Central memory CD8-positive, alpha-beta T cell (primary cell): ENCODE measurements at regions not wholly inside any gene's neighbourhood (a gene's known extent, or its start where the extent isn't known, plus 50 kb on each side); places are given as distances from the start of the nearest gene placed in this dataset.
A peak's percentile ranks its signal among the peaks of the same experiment; 100 is the strongest.

Experiments
- ATAC-seq: fragments of 150-1000 bp; cut with Tn5 transposase; replicated peaks from 2 replicates; pipeline ENCODE4 v1.10.0; 2022; ENCODE audit warnings: mild to moderate bottlenecking, moderate FRiP score, moderate number of reproducible peaks; ENCODE audit not compliant: poor library complexity, severe bottlenecking; ENCODE audit errors: extremely low read depth
- DNase-seq, 2 donors: peaks; one replicate each; pipeline ENCODE4 v3.0.0; 2021; ENCODE audit warnings: low spot score in 2 of 2
- H3K27ac Mint-ChIP-seq: one replicate; pipeline ENCODE4 v1.8.0; 2022; ENCODE audit warnings: low read depth, mild to moderate bottlenecking, moderate library complexity, mixed read lengths
- H3K27me3 Mint-ChIP-seq: one replicate; pipeline ENCODE4 v1.8.0; 2022; ENCODE audit warnings: mixed read lengths
- H3K36me3 Mint-ChIP-seq: one replicate; pipeline ENCODE4 v1.8.0; 2022; ENCODE audit warnings: mild to moderate bottlenecking, moderate library complexity, mixed read lengths; ENCODE audit not compliant: insufficient read depth
- H3K4me1 Mint-ChIP-seq: one replicate; pipeline ENCODE4 v1.8.0; 2022; ENCODE audit warnings: mixed read lengths
- H3K4me3 Mint-ChIP-seq: one replicate; pipeline ENCODE4 v1.8.0; 2022; ENCODE audit warnings: mild to moderate bottlenecking, moderate library complexity, mixed read lengths
- H3K9me3 Mint-ChIP-seq: one replicate; pipeline ENCODE4 v1.8.0; 2022; ENCODE audit warnings: mixed read lengths

DNA sequence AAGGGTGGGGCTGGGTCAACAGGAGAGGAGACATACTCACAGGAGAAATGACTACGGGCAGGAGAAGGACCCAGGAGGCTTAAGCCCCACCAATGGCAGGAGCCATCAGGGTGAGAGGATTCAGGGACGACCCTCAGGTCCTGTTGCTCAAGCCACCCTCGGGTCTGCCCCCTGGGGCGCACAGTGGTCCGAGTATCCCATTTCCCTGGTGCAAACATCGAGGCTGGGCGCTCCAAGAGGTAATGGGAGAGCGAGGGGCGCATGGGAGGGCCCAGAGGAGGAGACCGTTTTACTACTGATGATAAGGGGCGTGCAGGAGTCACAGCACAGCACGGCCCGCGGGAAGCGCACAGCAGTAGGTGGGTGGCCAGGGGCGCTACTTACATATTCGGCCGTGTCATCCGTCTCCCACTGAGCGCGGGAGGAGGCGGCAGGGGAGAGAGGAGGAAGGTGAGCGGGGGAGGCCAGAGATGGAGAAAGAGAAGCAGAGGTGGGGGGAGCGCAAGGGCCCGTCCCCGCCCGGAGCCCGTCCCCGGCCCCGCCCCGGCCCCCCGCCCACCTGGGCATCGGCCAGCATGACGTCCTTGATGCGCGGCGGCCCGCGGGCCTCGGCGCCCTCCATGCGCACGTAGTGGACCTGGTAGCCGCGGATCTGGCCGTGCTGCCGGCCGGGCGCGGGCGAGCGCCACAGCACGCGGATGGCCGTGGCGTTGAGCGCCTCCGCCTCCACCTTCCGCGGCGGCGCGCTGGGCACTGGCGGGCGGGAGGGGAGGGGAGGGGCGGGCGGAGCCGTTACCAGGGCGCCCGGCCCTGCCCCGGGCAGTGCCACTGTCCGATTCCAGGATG, 111.5 kb downstream of the PTPRS start:
- H3K4me1 Mint-ChIP-seq, result peaks cover 14% of the 10 kb centered on the region
- DNase-seq (no peak), ATAC-seq (no peak)
- H3K36me3 Mint-ChIP-seq, result no peaks in the 10 kb centered on the region
- peaks cover 47% of the 10 kb centered on the region for H3K27me3 Mint-ChIP-seq
- H3K4me3 Mint-ChIP-seq, result peak overlapping the region; percentile 53
- no peaks in the 10 kb centered on the region for H3K9me3 Mint-ChIP-seq
- no peak overlapping the region for H3K27ac Mint-ChIP-seq

DNA sequence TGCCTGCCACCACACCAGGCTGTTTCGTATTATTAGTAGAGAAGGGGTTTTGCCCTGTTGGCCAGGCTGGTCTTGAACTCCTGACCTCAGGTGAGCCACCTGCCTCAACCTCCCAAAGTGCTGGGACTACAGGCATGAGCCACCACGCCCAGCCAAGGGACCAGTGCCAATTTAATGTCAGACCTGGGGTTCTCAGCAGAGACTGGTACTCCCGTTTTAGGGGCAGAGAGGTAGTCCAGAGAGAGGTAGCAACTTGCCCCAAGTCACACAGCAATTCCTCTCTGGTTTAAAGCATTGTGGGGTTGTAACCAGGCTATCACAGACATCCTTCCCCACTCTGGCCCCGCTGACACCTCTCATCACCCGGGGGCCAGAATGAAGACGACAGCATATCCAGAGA, 112.1 kb downstream of the PTPRS start:
- Mint-ChIP-seq H3K4me1 (peaks cover 14% of the 10 kb centered on the region), H3K4me3 (peak overlapping the region; percentile 53), H3K27me3 (peaks cover 49% of the 10 kb centered on the region), H3K27ac (no peak overlapping the region), H3K36me3 (no peaks in the 10 kb centered on the region), H3K9me3 (no peaks in the 10 kb centered on the region)
- no peak for ATAC-seq
- no peak for DNase-seq

DNA sequence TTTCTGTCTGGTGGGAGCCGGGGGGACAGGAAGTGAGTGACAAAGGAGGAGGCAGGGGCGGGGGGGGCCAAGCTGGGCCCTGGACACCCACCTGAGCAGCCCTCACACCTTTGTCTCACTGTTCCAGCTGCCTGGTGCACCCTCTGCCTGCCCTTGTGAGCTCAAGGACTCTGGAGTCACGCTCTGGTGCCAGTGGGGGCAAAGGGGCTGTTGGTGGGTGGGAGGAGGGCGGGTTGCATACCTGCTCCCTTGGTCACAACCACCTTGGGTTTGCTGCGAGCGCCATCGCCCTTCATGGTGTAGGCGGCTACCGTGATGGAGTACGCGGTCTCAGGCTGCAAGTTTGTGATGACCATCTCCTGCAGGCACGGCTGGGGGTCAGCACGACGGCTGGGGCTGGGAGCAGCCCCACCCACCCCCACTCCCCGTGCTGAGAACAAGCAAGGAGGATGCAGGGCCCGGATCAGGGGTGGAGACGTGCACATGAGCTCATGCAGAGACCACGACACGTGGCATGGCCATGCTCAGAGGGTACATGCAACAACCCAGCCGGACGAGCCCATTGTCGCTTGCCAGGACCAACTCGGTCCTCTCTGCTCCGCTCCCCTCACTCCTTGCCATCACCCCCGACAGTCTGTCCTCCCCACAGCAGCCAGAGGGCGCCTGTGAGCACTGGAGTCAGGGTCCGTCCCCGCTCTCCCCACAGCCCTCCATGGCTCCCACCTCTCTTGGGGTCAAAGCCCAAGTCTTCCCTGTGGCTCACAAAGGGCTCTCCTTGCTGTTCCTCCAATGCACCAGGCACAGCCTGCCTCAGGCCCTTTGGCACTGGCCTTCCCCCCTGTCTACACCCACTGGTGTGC, 114.9 kb downstream of the PTPRS start:
- peaks cover 14% of the 10 kb centered on the region for H3K4me1 Mint-ChIP-seq
- no peaks in the 10 kb centered on the region for H3K9me3 Mint-ChIP-seq
- DNase-seq, result no peak
- H3K4me3 Mint-ChIP-seq, result no peak overlapping the region
- no peaks in the 10 kb centered on the region for H3K36me3 Mint-ChIP-seq
- no peak overlapping the region for H3K27ac Mint-ChIP-seq
- no peak for ATAC-seq
- peaks cover 53% of the 10 kb centered on the region for H3K27me3 Mint-ChIP-seq

DNA sequence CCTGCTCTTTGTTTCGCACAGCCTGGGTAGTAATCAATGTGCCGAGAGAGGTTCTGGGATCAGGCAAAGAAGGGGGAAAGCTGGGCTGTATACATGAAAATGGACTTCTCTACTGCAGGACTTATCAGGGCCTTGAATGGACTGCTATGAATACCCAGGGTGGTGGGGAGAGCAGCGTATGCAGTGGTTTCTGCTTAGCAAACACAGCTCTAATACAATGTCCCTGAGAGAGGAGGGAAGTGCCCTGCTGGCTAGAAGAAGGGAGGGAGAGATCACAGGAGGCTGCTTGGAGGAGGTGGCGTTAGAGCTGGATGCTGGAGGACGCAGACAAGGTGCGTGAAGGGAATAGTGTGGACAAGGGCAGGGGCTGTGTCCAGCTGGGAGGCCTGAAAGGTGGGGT, 116.1 kb downstream of the PTPRS start:
- no peak overlapping the region for H3K27ac Mint-ChIP-seq
- ATAC-seq, result no peak
- no peaks in the 10 kb centered on the region for H3K9me3 Mint-ChIP-seq

DNA sequence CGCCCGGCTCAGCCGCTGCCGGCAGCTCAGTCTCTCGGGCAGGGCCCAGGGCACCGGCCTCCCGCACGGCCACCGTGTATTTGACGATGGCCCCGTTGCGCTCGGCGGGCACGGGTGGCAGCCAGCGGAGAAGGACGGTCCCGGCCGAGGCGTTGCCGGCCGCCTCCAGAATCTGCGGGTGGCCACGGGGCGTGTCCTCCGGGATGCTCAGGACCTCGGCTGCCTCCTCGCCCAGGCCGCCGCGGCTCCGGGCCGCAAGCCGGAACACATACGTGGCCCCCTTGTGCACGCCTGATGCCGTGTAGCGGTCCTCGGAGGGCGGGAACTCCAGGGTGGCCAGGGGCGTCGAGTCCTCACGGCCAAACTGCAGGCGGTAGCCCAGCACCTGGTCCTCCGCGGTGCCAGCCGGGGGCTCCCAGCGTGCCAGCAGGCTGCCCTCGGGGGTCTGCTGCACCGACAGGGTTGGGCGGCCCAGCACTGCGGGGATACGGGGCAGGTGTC, 117.7 kb downstream of the PTPRS start:
- H3K27ac Mint-ChIP-seq, result no peak overlapping the region
- H3K4me3 Mint-ChIP-seq, result no peak overlapping the region
- H3K27me3 Mint-ChIP-seq, result peaks cover 46% of the 10 kb centered on the region
- H3K4me1 Mint-ChIP-seq, result no peaks in the 10 kb centered on the region
- H3K36me3 Mint-ChIP-seq, result no peaks in the 10 kb centered on the region
- ATAC-seq, result no peak
- H3K9me3 Mint-ChIP-seq, result no peaks in the 10 kb centered on the region
- DNase-seq, result no peak

More for the DNA sequence above, 116.1 kb downstream of the PTPRS start:
- no peaks in the 10 kb centered on the region for H3K36me3 Mint-ChIP-seq
- H3K4me1 Mint-ChIP-seq, result peaks cover 8% of the 10 kb centered on the region
- DNase-seq, result no peak
- peaks cover 57% of the 10 kb centered on the region for H3K27me3 Mint-ChIP-seq
- no peak overlapping the region for H3K4me3 Mint-ChIP-seq

DNA sequence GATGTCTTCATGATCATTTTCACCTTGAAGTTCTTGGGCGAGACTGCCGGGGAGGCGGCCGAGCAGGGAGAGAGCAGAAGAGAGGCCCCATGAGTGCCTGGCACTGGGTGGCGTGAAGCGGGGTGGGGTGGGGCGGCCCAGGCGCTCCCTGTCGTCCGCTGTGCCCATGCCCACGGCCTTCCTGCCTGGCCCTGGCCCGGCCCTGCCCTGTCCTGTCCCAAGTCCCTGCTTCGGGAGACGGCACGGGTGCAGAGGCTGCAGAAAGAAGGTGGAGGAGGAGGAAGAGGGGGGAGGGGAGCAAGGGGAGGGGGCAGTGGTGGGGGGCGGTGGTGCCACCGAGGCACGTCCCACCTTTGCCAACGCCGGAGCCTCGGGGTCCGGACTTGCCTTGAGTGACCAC, 118.4 kb downstream of the PTPRS start:
- DNase-seq, result no peak
- no peak overlapping the region for H3K4me3 Mint-ChIP-seq
- H3K4me1 Mint-ChIP-seq, result no peaks in the 10 kb centered on the region
- no peak for ATAC-seq
- no peak overlapping the region for H3K27ac Mint-ChIP-seq
- no peaks in the 10 kb centered on the region for H3K9me3 Mint-ChIP-seq
- H3K36me3 Mint-ChIP-seq, result no peaks in the 10 kb centered on the region
- H3K27me3 Mint-ChIP-seq, result peaks cover 39% of the 10 kb centered on the region

DNA sequence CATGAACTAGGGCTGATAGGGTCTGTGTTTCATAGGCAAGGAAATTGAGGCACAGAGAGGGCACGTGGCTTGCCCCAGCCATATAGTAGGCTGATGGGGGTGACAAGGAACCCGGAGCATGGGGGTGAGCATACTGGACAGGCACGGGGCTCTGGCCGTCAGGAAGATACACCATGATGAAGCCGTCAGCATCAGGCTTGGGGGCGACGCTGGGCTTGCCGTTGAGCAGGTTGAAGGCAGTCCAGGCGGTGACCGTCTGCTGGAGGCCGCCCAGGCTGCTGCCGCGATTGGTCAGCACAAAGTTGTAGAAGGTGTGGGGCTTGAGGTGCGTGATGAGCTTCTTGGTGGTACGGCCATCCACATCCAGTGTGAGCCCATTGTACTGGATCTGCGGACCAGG, 119.7 kb downstream of the PTPRS start:
- no peak overlapping the region for H3K27ac Mint-ChIP-seq
- H3K9me3 Mint-ChIP-seq, result no peaks in the 10 kb centered on the region

DNA sequence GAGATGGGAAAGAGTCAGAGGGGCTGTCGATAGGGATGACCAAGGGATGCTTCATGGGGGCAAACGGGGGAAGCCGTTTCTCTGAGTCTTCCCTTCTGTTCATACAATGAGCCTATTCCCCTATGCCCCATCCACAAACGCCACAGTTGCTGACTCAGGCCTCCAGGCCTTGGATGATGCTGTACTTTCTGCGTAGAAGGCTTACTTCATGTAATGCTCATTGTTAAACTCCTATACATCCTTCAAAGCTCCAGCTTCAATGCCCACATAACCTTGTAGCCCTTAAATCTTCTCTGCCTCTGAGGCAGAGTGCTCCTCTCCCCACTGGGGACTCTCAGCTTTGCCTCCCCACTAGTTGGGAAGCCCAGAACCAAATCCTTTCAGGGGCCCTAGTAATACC, 120.3 kb downstream of the PTPRS start:
- Mint-ChIP-seq H3K36me3 (no peaks in the 10 kb centered on the region), H3K4me1 (no peaks in the 10 kb centered on the region), H3K9me3 (no peaks in the 10 kb centered on the region), H3K4me3 (no peak overlapping the region), H3K27me3 (peaks cover 34% of the 10 kb centered on the region), H3K27ac (no peak overlapping the region)
- DNase-seq (no peak), ATAC-seq (no peak)

More for the DNA sequence above, 119.7 kb downstream of the PTPRS start:
- H3K4me3 Mint-ChIP-seq, result no peak overlapping the region
- H3K4me1 Mint-ChIP-seq, result no peaks in the 10 kb centered on the region
- no peaks in the 10 kb centered on the region for H3K36me3 Mint-ChIP-seq
- ATAC-seq, result no peak
- peaks cover 34% of the 10 kb centered on the region for H3K27me3 Mint-ChIP-seq
- no peak for DNase-seq

DNA sequence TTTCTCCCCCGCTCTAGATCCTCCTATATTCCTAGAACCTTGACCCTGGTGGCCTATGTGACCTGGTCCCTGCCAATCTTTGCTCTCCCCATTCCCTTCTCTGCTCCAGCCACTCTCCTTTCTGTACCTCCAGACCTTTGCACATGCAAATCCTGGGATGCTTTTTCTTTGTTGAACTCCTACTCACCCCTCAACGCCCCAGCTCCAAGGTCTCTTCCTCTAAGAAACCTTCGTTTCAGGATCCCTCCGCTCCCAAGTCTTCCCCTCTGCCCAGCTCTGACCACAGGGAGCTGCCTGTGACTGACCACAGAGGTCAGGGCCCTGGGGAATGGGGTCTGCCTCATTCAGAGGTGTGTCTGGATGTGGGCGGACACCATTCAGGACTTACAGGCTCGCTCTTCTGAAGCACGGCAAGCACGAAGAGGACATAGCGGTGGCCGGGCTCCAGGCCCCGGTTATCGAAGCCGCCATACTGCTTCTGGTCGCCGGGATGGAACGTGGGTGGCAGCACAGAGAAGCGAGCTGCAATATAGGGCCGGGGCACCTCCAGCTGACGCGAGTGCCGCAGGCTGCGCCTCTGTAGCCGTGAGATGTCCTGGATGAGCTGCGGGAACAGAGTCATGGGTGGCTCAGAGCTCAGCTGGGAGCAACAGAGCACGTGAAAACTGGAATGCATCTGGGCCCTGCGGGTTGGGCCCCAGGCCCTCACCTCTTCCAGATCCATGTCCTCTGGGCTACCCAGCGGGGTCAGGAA, 120.9 kb downstream of the PTPRS start:
- ATAC-seq (no peak), DNase-seq (no peak)
- H3K27ac Mint-ChIP-seq, result no peak overlapping the region
- no peak overlapping the region for H3K4me3 Mint-ChIP-seq
- no peaks in the 10 kb centered on the region for H3K4me1 Mint-ChIP-seq
- no peaks in the 10 kb centered on the region for H3K9me3 Mint-ChIP-seq
- H3K27me3 Mint-ChIP-seq, result peaks cover 29% of the 10 kb centered on the region
- H3K36me3 Mint-ChIP-seq, result no peaks in the 10 kb centered on the region

DNA sequence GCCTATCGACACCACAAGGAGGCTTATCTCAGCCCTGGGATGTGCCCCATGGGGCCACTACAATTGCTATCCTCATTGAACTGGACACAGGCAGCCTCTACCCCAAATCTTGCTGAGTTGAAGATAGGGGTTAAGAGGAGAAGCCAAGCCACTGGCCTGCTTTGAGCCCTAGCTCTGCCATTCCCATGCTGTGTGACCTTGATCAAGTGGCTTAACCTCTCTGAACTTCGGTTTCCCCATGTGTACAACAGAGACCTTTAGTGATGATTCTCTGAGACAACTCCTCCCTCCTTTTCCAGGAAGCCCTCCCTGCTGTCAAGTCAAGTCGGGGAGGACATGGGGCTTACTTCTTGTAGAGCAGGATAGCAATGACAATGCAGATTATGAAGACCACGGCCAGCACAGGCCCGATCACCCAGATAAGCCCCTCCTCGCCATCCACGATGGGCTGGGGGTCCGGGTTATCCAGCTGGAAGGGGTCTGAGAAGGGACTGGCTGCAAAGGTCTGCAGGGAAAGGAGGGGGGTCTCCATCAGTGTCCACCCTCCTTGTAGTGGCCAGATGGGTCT, 121.6 kb downstream of the PTPRS start:
- Mint-ChIP-seq H3K4me1 (no peaks in the 10 kb centered on the region), H3K27me3 (peaks cover 22% of the 10 kb centered on the region), H3K4me3 (no peak overlapping the region), H3K9me3 (no peaks in the 10 kb centered on the region), H3K36me3 (no peaks in the 10 kb centered on the region), H3K27ac (no peak overlapping the region)
- ATAC-seq (no peak), DNase-seq (no peak)

DNA sequence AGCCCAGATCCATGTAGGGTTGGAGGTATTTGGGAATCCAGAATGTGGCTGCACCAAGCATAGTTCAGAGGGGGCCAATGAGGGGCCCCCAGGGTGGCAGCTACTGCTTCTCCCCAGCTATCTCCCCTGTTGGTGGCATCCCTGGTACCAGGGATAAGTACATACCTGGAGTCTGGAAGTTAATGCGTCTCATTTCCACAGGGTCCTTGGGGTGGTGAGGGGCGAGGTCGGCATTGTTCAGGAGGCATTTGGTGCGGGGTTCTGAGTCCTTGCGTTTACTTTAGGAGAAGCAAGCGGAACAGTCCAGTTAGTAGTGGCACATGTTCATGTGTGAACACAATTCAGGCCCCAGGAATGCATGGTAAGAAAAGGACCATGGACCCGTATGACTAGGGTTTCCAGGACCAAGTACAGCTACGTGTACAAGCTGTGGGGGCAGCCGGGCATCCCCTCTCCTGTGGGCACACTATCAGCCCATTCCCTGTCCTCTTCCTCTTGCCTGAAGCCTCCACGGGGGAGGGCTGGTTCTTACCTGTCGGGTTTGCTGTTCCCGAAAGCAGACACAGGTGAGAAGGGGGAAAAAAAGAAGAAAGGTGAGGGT, 122.3 kb downstream of the PTPRS start:
- ATAC-seq (no peak), DNase-seq (no peak)
- Mint-ChIP-seq H3K9me3 (no peaks in the 10 kb centered on the region), H3K27me3 (peaks cover 22% of the 10 kb centered on the region), H3K36me3 (no peaks in the 10 kb centered on the region), H3K4me3 (no peak overlapping the region), H3K27ac (no peak overlapping the region), H3K4me1 (no peaks in the 10 kb centered on the region)

DNA sequence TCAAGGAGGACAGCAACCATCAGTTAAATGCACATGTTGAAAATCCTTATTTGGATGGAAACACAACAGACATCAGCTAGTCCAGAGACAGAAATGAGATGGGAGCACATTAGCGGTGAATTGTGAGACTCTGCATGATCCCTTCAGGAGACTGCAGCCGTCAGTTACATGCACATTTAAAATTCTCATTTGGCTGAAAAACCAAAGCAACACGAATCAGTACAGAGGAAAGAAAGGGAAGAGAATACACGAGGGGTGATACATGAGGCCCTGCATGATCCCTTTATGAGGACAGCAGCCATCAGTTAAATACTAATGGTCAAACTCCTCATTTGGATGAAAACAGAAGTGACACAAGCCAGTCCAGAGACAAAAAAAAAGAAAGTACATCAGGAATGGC, 123.4 kb downstream of the PTPRS start:
- H3K27me3 Mint-ChIP-seq, result peaks cover 22% of the 10 kb centered on the region
- no peaks in the 10 kb centered on the region for H3K9me3 Mint-ChIP-seq
- no peaks in the 10 kb centered on the region for H3K36me3 Mint-ChIP-seq
- DNase-seq, result no peak
- no peak for ATAC-seq
- H3K4me3 Mint-ChIP-seq, result no peak overlapping the region
- no peak overlapping the region for H3K27ac Mint-ChIP-seq
- H3K4me1 Mint-ChIP-seq, result no peaks in the 10 kb centered on the region
